ENCODE measurements at regions not wholly inside any gene's neighbourhood (a gene's known extent, or its start where the extent isn't known, plus 50 kb on each side); places are given as distances from the start of the nearest gene placed in this dataset.

GRCh38 chr9:135228983-135229625 lies 141.6 kb downstream of the OLFM1 start:
- H3K4me3 ChIP-seq (ENCODE audit: low read depth, low read length) = no peak overlapping the region
- TF ChIP-seq CTCF (IDR thresholded peaks at IDR 0.05; ENCODE audit: insufficient read depth, low read depth, low read length, missing control alignments) = no peak
- DNase-seq (ENCODE audit: low read depth) = no peak

- no peak for DNase-seq (ENCODE audit: low read depth)
- H3K4me3 ChIP-seq (ENCODE audit: low read depth, low read length) = no peak overlapping the region
- no peak for TF ChIP-seq CTCF (IDR thresholded peaks at IDR 0.05; ENCODE audit: insufficient read depth, low read depth, low read length, missing control alignments)
These were observed 142.4 kb downstream of the OLFM1 start for GRCh38 chr9:135229701-135230385.

GRCh38 chr9:135230386-135230765 lies 142.9 kb downstream of the OLFM1 start:
- H3K4me3 ChIP-seq (ENCODE audit: low read depth, low read length) = no peak overlapping the region
- no peak for TF ChIP-seq CTCF (IDR thresholded peaks at IDR 0.05; ENCODE audit: insufficient read depth, low read depth, low read length, missing control alignments)
- DNase-seq (ENCODE audit: low read depth) = no peak

- no peak for TF ChIP-seq CTCF (IDR thresholded peaks at IDR 0.05; ENCODE audit: insufficient read depth, low read depth, low read length, missing control alignments)
- H3K4me3 ChIP-seq (ENCODE audit: low read depth, low read length) = no peak overlapping the region
- DNase-seq (ENCODE audit: low read depth) = no peak
These were observed 143.5 kb downstream of the OLFM1 start for GRCh38 chr9:135230817-135231520.

GRCh38 chr9:135239100-135239768 lies 151.8 kb downstream of the OLFM1 start:
- H3K4me3 ChIP-seq (ENCODE audit: low read depth, low read length) = no peak overlapping the region
- no peak for TF ChIP-seq CTCF (IDR thresholded peaks at IDR 0.05; ENCODE audit: insufficient read depth, low read depth, low read length, missing control alignments)
- no peak for DNase-seq (ENCODE audit: low read depth)

- no peak for DNase-seq (ENCODE audit: low read depth)
- TF ChIP-seq CTCF (IDR thresholded peaks at IDR 0.05; ENCODE audit: insufficient read depth, low read depth, low read length, missing control alignments) = no peak
- H3K4me3 ChIP-seq (ENCODE audit: low read depth, low read length) = no peak overlapping the region
These were observed 152.3 kb downstream of the OLFM1 start for GRCh38 chr9:135239769-135240141.
